GM21529 (cell line): ENCODE measurements at regions not wholly inside any gene's neighbourhood (a gene's known extent, or its start where the extent isn't known, plus 50 kb on each side); places are given as distances from the start of the nearest gene placed in this dataset.

ENCODE experiments used
- ATAC-seq: cut with Tn5 transposase; IDR thresholded peaks from one replicate; pipeline ENCODE4 v1.9.1; 2021; ENCODE audit not compliant: unreplicated experiment

DNA sequence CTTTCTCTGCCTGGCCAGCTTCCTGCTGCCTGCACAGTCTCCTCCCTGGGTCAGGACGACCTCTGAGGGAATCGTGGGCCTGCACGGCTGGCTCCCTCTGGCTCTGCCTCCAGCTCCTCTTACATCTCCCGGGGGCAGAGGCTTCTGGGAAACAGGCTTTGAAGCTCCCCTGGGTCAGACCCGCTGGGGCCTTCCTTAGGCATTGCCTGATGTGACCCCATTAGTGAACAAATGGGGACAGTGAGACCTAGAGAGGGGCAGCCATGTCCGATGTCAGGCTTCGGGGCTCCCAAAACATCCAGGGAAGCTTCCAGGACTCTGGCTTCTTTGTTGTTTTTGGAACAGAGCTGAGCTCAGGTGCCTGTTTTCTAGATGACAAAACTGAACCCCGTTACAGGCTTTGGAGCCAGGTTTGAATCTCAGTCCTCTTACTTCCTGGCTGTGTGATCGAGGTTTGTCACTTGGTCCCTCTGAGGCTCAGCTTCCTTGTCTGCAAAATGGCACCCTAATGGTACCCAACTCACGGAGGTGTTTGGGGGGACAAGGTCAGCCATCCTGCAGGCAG, 94.3 kb downstream of the CEBPB start:
- ATAC-seq, result no peak

DNA sequence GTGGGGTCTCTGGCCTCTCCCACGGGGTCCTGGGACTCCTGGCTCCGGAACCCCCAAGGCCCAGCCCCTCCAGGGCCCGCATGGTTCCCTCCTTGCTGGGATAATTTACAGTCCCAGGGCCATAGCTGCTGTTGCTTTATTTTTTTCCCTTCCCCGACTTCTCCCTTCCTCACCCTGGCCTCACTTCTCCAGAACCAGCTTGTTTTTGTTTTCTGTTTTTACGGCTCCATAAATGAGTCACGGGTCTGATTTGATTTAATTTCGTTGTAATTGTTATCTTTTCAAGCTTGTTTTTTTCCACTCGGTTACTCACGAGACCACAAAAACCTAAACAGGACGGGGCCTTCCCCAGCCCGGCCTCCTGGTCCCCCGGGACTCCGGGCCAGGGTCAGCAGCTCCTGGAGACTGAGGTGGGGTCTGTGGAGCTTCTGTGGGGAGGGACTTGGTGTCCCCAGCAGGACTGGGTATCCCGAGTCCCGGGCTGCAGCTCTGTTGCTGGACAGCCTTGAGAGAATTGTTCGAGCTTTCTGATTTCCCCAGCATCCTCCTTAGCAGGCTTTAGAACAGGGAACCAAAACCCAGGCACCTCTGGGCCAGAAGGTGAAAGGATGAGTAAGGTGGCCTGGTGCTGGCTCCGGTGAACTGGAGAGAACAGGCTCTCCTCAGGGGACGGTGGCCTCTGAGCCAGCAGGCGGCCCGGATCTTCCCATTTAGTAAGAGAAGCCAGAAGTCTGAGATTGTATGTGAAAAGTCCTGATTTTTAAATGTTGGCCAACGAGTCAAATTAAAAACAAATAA, 94.9 kb downstream of the CEBPB start:
- peak; percentile 63 for ATAC-seq

DNA sequence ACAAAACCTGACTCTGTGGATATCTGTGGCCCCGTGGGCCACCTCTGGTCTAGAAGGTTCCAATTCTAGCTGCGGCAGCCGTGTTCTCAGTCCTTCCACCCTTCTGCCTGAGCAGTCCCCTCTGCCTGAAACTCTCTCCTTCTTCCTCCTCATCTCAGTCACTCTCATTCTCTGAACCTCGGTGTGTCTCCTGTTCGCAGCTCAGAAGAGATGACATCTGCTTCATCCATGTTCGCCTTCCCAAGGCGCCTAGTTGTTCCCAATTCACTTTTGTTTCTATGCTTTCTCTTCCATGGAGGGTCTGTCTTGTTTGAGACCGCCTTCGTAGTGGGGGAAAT, 95.5 kb downstream of the CEBPB start:
- peak; percentile 55 for ATAC-seq

DNA sequence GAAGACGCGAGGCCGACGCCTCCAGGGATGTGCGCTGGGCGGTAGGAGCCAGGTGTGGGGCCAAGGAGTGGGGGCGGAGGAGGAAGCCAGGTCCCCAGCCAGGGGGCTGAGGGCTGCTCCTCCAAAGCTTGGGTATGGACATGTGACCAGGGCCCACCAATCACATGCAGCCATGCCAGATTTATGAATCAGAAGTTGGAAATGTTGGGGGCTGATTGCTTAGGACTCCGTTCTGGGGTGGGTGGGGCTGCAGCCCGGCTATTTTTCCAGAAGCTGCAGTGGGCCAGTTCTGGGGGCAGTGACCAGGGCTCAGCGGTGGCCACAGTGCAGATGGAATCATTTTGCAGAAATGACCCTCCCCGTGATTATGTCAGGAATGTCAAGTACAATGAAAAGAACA, 96.0 kb downstream of the CEBPB start:
- ATAC-seq, result peak; percentile 50

DNA sequence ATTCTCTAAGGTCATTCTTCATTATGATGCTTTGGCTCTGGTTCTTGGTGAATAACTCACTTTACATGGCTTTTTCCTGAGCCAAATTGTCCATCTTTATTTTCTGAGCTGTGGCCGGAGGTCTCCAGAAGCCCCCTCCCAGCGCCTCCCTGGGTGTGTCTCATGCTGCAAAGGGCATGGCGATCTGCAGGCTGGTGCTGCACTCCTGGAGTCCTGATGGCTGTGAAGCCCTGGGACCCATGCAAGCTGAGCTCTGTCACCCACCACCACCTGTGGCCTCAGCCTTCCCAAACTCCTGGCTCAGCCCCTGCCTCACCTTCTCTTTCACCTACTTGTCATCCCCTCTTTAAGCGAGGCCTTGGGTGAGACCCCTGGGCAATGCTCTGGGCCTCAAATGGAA, 96.9 kb downstream of the CEBPB start:
- no peak for ATAC-seq

DNA sequence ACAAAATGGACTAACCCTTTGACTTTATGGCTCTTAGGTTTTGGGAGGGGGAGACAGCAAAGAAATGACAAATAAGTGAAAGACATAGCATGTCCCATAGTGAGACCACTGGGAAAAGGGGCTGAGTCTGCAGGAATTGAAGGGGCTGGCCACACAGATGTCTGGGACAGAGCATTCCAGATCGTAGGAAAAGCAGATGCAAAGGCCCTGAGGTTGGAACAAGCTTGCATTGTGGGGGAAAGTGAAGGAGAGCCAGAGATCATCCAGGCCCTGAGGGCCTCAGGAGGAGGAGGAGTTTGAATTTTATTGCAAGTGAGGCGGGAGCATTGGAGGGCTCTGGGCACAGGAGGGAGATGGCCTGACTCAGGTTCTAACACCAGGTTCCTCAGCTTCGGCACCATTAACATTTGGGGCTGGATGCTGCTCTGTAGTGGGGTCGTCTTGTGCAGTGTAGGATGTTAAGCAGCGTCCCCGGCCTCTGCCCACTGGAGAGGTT, 97.5 kb downstream of the CEBPB start:
- no peak for ATAC-seq

DNA sequence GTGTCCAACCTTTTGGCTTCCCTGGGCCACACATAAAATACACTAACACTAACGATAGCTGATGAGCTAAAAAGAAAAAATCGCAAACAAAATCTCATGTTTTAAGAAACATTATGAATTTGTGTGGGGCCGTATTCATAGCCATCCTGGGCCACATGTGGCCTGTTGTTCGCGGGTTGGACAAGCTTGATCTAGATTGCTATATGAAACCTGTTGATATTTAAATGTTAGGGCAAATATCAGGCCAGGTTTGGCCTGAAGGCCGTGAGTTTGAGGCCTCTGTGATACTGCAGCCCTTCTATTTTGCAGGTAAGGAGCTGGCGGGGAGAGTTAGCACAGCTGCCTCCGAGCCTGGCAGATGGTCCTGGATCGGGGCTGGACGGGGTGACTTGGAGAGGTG, 99.0 kb downstream of the CEBPB start:
- no peak for ATAC-seq

DNA sequence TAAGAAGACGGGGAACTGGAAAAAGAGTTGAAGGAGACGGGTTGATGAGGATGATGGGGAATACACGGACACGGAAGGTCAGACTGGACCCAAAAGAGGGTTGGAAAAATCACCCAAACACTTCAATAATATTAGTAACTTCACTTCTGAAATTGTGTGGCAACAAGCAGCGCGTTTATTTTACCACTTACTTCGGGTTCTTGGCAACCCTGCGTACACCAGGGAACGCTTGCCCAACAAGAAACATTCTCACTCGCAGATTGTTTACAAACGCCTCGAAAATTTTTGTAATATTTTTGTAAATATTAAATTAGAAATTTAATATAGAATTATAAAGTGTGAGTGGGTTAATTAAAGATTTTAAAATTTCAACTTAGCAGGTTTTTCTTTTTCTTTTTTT, 99.5 kb downstream of the CEBPB start:
- no peak for ATAC-seq

DNA sequence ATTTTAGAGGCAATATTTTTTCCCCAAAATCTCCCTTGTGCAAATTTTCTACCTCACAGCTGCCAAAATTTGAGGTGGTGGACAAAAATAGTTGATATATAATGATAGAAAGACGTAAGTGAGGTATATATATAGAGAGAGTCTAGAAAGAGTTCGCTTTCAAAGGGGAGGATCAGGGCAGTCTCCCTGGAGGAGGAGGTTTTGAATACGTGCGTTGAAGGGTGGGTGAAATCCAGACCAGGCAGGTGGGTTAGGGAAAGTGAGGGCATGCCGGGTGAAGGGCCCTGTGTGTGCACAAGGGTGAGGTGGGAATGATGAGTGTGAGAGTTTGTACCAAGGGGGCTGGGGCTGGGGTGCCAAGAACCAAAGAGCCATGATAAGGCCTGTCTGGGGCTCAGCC, 100.2 kb downstream of the CEBPB start:
- no peak for ATAC-seq

DNA sequence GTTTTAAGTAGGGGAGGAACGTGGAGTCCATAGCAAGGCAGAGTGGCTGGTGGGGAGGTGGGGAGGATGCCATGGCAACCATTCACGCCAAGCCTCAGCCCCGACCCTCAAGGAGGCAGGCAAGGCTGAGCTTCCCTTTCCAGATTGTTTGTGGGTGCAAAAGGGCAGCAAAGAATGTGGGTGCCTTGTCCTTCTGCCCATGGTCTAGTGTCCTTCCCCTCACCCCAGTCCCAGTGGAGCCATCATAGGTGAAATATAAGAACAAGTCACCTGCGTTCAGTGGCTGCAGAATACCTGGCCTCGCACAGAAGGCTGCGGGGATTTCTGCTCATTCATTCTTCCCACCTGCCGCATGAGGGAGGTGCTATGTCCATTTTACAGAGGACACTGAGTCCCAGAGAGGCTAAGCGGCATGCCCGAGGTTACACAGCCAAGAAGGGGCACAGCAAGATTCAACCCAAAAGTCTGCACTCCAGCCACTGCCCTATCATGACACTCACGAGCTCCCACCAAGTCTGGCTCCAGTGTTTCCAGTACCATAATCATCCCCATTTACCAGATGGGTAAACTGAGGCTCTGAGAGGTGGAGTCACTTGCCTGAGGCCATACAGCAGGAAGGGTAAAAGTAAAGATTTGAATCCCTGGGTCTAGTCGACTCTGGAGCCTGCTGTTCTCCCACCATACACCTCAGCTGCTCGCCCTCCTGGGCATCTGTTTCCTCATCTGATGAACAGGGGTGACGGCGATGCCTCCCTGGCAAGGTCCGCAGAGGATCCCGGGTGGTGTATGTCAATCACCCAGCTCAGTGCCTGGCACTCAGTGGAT, 100.8 kb downstream of the CEBPB start:
- no peak for ATAC-seq

DNA sequence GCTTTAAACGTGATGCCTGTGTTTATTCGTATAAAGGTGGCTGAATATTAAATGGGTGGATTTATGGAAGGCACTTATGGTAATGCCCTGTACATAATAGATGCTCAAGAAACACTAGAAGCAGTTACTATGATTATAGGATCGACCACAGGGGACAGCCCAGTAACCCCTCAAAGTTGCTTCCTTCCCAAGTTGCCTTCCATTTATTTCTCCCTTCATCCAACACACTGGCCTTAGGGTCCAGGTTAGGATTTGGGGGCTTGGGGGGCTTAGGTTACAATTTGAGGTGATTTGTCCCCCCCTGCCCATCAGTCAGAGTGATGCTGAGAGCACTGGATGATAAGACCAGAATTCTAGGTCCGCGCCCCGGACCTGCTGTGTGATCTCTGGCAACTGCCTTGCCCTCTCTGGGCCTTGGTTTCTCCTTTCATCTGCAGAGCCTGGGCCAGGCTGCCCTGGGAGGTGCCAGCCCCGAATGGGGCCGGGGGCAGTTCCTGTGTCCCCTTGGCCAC, 101.5 kb downstream of the CEBPB start:
- ATAC-seq, result no peak

DNA sequence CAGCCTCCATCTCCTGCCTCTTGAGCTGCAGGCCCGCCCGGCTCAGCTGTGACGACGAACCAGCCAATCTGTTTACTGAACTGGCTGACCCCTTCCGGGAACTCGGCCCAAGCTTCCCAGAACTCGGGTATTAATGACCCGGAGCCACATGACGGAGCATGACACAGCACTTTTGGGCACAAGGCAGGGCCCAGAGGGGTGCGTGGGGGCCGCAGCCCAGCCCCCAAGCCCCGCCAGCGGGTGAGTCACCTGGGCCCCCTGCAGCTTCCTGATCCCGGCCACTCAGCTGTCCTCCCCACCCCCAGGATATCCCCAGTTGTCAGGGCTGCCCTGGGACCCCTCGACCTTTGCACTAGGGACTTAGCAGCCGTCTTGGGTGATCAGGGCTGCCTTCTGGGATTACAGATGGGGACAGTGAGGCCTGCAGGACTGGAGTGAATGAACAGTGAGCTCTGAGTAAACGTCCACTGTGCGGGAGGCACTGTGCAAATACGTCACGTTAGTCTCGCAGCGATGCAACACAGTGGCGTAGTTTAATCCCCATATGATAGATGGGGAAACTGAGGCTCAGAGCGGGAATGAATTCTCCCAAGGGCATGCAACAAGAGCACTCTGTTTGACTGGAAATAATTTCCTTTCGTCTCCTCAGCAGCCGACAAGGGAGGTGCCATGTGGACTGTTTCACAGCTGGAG, 102.1 kb downstream of the CEBPB start:
- no peak for ATAC-seq

DNA sequence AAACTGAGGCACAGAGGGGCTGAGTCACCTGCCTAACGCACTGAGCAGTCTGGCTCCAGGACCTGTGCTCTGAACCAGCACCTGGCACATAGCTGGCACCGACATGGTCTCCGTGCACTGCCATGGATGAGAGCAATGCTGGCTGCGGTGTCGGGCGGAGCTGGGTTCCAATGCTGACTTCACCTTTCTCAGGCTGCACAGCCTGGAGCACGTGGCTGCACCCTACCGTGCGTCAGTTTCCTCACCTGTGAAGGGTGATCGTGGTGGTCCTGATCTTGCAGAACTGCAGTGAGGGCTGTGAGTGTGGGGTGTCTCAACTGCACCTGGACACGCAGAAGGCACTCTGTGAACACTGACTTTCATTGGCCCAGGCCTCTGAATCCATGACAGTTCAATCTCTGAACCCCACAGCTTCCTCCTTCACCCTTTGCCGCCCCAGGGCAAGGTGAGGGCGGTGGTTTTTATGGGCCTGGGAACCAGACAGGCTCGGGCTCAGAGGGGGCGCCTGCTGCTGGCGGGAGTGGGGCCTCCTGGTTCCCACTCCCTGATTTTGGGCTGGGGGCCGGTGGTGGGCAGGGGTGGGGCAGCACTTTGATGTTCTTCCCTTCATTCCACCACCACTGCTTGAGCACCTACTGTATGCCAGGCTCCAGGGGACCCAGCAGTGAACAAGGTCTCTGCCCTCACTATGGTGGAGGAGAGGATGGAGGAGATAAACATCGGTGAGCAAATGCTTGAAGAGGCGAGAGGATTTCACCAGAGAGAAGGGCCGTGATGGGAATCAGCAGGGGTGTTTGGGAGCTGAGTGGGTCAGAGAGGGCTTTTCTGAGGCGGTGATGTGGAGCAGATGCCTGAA, 102.9 kb downstream of the CEBPB start:
- ATAC-seq, result no peak

DNA sequence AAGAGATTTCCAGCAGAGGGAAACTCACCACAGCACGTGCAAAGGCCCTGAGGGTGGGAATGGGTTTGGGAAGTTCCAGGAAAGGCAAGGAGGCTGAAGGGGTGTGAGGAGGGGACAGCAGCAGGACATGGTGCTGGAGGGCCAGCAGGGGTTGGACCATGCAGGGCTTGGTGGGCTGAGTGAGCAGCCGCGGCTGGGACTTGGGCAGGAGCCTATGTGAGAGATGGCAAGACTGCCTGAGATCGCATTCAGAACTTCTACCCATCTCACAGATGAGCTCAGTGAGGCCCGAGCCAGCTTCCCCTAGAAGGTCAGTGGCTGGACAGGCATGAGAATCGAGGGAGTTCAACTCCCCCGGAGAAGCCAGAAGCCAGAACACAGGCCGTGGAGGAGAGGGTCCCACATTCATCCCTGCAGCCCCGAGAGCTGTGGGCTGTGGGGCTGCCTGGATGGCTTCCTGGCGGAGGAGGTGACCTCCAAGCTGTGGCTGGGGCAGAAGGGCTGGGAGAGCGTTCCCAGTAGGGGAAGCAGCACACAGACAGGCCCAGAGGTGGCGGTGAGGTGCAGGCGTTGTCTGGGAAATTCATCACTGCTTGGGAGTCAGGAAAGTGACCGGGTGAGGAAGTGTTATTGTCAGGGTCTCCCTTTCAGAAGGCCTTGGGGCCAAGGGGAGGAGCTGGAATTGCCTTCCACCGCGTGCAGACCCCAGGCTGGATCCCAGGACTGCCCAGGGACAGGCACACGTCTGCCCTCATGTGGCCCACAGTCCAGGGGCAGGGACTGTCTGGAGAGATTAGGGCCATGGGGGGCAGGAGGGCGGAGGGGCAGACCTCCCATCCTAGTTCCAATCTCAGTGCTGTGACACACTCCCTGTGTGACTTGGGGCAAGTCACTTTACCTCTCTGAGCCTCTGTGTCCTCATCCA, 103.8 kb downstream of the CEBPB start:
- no peak for ATAC-seq

DNA sequence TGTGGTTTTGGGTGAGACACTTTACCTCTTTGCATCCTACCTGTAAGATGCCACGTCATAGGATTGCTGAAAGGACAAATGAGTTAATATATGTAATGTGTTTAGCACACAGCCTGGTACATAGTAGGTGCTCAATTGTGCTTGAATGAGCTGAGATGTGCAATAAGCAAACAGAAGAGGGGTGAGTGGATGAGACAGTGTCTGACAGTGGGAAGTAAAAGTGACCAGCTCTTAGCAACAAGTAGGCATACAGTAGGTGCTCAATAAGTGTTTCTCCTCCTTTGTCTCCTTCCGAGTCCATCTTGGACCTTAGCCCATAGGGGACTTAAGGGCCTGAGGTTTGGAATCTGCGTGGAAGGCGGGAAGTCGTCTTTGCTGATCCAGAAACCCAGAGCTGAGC, 104.7 kb downstream of the CEBPB start:
- no peak for ATAC-seq

DNA sequence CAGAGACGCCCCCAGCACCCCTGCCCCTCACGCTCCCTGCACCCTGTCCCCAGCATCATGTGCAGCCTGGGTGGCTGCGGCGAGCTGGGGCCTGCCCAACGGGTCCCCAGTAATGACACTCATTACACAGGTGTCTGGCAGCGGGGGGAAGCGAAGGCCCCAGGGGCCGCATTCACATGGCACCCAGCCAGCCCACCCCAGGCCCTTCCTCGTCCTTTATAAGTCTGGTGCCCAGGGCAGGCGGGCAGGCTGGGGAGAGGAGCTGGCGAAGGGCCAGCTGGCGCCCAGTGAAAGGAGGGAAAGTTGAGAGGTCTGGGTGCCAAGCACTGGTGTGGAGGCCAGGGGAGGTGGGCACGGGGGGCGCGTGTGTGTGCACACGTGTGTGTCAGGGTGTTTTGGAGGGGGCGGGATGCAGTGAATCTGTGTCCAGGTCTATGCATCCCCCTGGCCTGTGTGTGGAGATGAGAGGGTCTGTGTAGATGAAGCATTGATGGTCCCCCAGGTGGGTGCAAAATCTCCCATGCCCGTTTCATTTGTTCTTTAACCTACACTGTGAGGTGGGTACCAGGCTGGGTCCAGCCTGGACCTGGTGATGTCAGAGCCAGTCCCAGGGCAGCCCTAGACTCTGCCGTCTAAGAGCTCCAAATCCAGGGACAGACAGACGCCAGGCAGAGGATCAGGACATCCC, 105.3 kb downstream of the CEBPB start:
- no peak for ATAC-seq

DNA sequence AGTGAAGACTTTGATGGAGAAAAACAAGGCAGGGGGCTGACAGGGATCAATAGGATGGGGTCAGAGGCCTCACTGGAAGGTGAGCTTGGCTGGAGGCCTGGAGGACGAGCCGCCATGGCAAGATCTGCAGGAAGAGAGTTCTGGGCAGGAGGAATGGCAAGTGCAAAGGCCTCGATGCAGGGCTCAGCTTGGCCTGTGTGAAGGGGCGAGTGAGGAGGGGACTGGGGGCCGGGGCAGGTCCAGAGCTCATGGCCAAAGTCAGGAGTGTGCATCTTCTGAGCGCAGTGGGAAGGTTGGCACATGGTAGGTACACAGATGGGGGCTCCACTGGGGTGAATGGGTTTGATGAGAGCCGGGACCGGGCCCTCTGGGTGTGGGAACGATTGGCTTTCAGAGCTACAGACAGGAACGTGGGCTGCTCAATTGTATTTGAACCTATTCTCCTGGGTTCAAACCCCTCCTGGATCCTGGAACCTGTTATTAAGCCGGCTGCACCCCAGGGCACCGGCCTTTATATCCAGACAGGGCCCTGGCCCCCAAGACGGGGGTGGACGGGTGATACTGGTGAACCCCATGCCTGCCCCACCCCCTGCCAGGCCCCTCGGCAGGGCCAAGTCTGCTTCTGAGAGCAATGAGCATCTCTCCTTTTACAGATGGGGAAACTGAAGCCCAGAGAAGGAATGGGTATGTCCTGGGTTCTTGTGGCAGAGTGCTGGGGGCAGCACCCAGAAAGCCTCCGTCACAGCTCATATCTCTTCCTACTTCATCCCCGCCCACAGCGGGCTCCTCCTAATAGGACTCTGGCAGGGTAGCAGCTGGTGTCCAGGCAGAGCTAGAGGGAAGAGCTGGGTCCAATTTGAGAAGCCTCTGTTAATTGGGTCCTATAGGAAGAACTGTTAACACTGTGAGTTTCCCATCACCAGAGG, 106.1 kb downstream of the CEBPB start:
- no peak for ATAC-seq
